ENCODE measurements at regions not wholly inside any gene's neighbourhood (a gene's known extent, or its start where the extent isn't known, plus 50 kb on each side); places are given as distances from the start of the nearest gene placed in this dataset.
"Not testable (repeated sequence)": the region's sequence is repeated elsewhere in the genome, so short reads cannot be mapped to it uniquely, and the experiment has no call there.

- DNase-seq: no peak
Measured at GRCh38 chr18:60007661-60008060, 107.9 kb downstream of the PMAIP1 start.

GRCh38 chr18:60003610-60004185, 103.9 kb downstream of the PMAIP1 start:
- no peak for DNase-seq

GRCh38 chr18:59996370-59996966, 96.7 kb downstream of the PMAIP1 start:
- no peak for DNase-seq

GRCh38 chr18:59994357-59994756, 94.6 kb downstream of the PMAIP1 start:
- no peak for DNase-seq

- no peak for DNase-seq
Measured at GRCh38 chr18:59993560-59993959, 93.8 kb downstream of the PMAIP1 start.

- DNase-seq: no peak
Measured at GRCh38 chr18:59990121-59990823, 90.5 kb downstream of the PMAIP1 start.

GRCh38 chr18:59988098-59988706, 88.4 kb downstream of the PMAIP1 start:
- DNase-seq: peak; percentile 66

GRCh38 chr18:59987102-59987501, 87.3 kb downstream of the PMAIP1 start:
- no peak for DNase-seq

GRCh38 chr18:59986139-59986538, 86.3 kb downstream of the PMAIP1 start:
- DNase-seq: no peak

GRCh38 chr18:59985289-59985688, 85.5 kb downstream of the PMAIP1 start:
- no peak for DNase-seq

GRCh38 chr18:59983506-59983905, 83.7 kb downstream of the PMAIP1 start:
- no peak for DNase-seq

- DNase-seq: no peak
Measured at GRCh38 chr18:59980188-59980637, 80.4 kb downstream of the PMAIP1 start.

- DNase-seq: no peak
Measured at GRCh38 chr18:59971871-59972428, 72.2 kb downstream of the PMAIP1 start.

GRCh38 chr18:59971144-59971543, 71.3 kb downstream of the PMAIP1 start:
- DNase-seq: not testable (repeated sequence)

GRCh38 chr18:59969477-59970028, 69.8 kb downstream of the PMAIP1 start:
- DNase-seq: not testable (repeated sequence)

- no peak for DNase-seq
Measured at GRCh38 chr18:59968583-59968982, 68.8 kb downstream of the PMAIP1 start.

- DNase-seq: no peak
Measured at GRCh38 chr18:59967878-59968277, 68.1 kb downstream of the PMAIP1 start.

GRCh38 chr18:59966913-59967312, 67.1 kb downstream of the PMAIP1 start:
- DNase-seq: no peak

- no peak for DNase-seq
Measured at GRCh38 chr18:59963229-59963628, 63.4 kb downstream of the PMAIP1 start.

GRCh38 chr18:59961070-59961469, 61.3 kb downstream of the PMAIP1 start:
- DNase-seq: no peak

GRCh38 chr18:59960272-59960671, 60.5 kb downstream of the PMAIP1 start:
- no peak for DNase-seq

GRCh38 chr18:59959606-59960005, 59.8 kb downstream of the PMAIP1 start:
- no peak for DNase-seq

- no peak for DNase-seq
Measured at GRCh38 chr18:59959073-59959472, 59.3 kb downstream of the PMAIP1 start.
